Ovary (tissue), 7 donors: ENCODE measurements at regions not wholly inside any gene's neighbourhood (a gene's known extent, or its start where the extent isn't known, plus 50 kb on each side); places are given as distances from the start of the nearest gene placed in this dataset.

ENCODE experiments used
- DNase-seq, 5 donors: peaks; one replicate each; pipeline ENCODE4 v3.0.0-alpha.2; 2019 to 2020
- H3K27ac ChIP-seq, 2 donors: fragments of 200-600 bp; one replicate each; pipeline versions ENCODE4 v1.5.1 to v1.8.0; 2019 to 2022
- H3K27me3 ChIP-seq: fragments of 200-600 bp; one replicate; pipeline ENCODE4 v1.8.0; 2022
- H3K36me3 ChIP-seq: fragments of 200-600 bp; sonication (generic); one replicate; pipeline ENCODE4 v1.5.1; 2019
- H3K4me1 ChIP-seq: one replicate; pipeline ENCODE4 v1.8.1; 2013; ENCODE audit warnings: mild to moderate bottlenecking, moderate library complexity; ENCODE audit not compliant: insufficient read depth
- H3K4me3 ChIP-seq: fragments of 200-600 bp; sonication (generic); one replicate; pipeline ENCODE4 v1.5.1; 2017
- H3K9me3 ChIP-seq, 2 donors: fragments of 200-600 bp in 1 of 2; sonication (generic) in 1 of 2; one replicate each; pipeline versions ENCODE4 v1.5.1 to v1.8.1; 2013 to 2019; ENCODE audit warnings: mild to moderate bottlenecking in 1 of 2, moderate library complexity in 1 of 2
- CTCF ChIP-seq, 3 donors: fragments of 450-650 bp in 2 of 3; fragments of 200-600 bp in 1 of 3; IDR thresholded peaks; one replicate each; pipeline versions ENCODE4 v1.5.1 to v1.8.0; 2016 to 2022; ENCODE audit warnings: antibody characterized with exemption in 3 of 3, mild to moderate bottlenecking in 1 of 3
- EP300 ChIP-seq: sonication (generic); formaldehyde crosslinking; IDR thresholded peaks from one replicate; pipeline ENCODE4 v1.6.1; 2017; ENCODE audit warnings: antibody characterized with exemption
- POLR2A ChIP-seq: fragments of 450-650 bp; IDR thresholded peaks from one replicate; pipeline ENCODE4 v1.6.1; 2017; ENCODE audit warnings: antibody characterized with exemption, mild to moderate bottlenecking, moderate library complexity
- WGBS, 3 donors: extraction: QIAGEN DNeasy Blood & Tissue Kit in 1 of 3; methylation state at CpG; one replicate each; pipeline versions ENCODE4 v1.1.5 to v1.1.7; 2013 to 2017; 5-methylcytosine and 5-hydroxymethylcytosine counted together
- intact Hi-C, 4 donors: fragments of 100-400 bp; cut with DNase I; formaldehyde crosslinking; loops; one replicate each; pipeline versions ENCODE4 v1.11.0 to v1.15.1; 2022 to 2023
- donor health status: DM: no; HTN: no; CAD: no; lungs with moderate emphysema.
- donor health status: DM: no; HTN: no; CAD: no.
- donor health status: Bipolar disorder and iron deficiency.
- donor health status: DM: no; HTN: no; CAD: no.
- donor health status: DM: yes; HTN: yes; CAD: no.

- H3K27me3 ChIP-seq: no peaks in the 10 kb centered on the region
- H3K27ac ChIP-seq: no peak overlapping the region
- 87 to 92% (median 88%) methylated on average over 5 of the region's 5 CpGs for WGBS, 3 donors
- H3K4me1 ChIP-seq: no peaks in the 10 kb centered on the region
- TF ChIP-seq EP300: no peak
- no peak for TF ChIP-seq CTCF (IDR thresholded peaks at IDR 0.05)
- no peak for TF ChIP-seq POLR2A
- H3K9me3 ChIP-seq: no peaks in the 10 kb centered on the region
- no peak for DNase-seq
- no peaks in the 10 kb centered on the region for H3K36me3 ChIP-seq
- intact Hi-C loops: no loop called here
- H3K4me3 ChIP-seq: no peak overlapping the region
Measured at GRCh38 chr13:103715335-103715734, 649.1 kb upstream of the SLC10A2 start.

- Histone ChIP-seq H3K4me3 (no peak overlapping the region), H3K9me3 (no peaks in the 10 kb centered on the region), H3K27ac (no peak overlapping the region), H3K27me3 (no peaks in the 10 kb centered on the region), H3K36me3 (no peaks in the 10 kb centered on the region), H3K4me1 (no peaks in the 10 kb centered on the region)
- 88 to 100% (median 97%) methylated on average over 1 of the region's 1 CpG for WGBS, 3 donors
- DNase-seq: no peak
- intact Hi-C loops: no loop called here
- no peak for TF ChIP-seq POLR2A
- no peak for TF ChIP-seq EP300
- no peak for TF ChIP-seq CTCF (IDR thresholded peaks at IDR 0.05)
Measured at GRCh38 chr13:103703246-103703645, 637.0 kb upstream of the SLC10A2 start.

GRCh38 chr13:103698000-103698399, 631.8 kb upstream of the SLC10A2 start:
- Histone ChIP-seq H3K27me3 (no peaks in the 10 kb centered on the region), H3K4me1 (no peaks in the 10 kb centered on the region), H3K27ac (no peak overlapping the region), H3K9me3 (no peaks in the 10 kb centered on the region), H3K4me3 (no peak overlapping the region), H3K36me3 (no peaks in the 10 kb centered on the region)
- no peak for DNase-seq
- TF ChIP-seq CTCF (IDR thresholded peaks at IDR 0.05) (no peak), EP300 (no peak), POLR2A (no peak)
- 80 to 84% (median 83%) methylated on average over 5 of the region's 5 CpGs for WGBS, 3 donors
- intact Hi-C loops: no loop called here

- WGBS, 3 donors: 88 to 91% (median 89%) methylated on average over 2 of the region's 2 CpGs
- intact Hi-C loops: no loop called here
- H3K27me3 ChIP-seq: no peaks in the 10 kb centered on the region
Measured at GRCh38 chr13:103695320-103695719, 629.1 kb upstream of the SLC10A2 start.

More at GRCh38 chr13:103695320-103695719, 629.1 kb upstream of the SLC10A2 start:
- Histone ChIP-seq H3K27ac (no peak overlapping the region), H3K4me1 (no peaks in the 10 kb centered on the region), H3K36me3 (no peaks in the 10 kb centered on the region), H3K4me3 (no peak overlapping the region), H3K9me3 (no peaks in the 10 kb centered on the region)
- TF ChIP-seq CTCF (IDR thresholded peaks at IDR 0.05) (no peak), POLR2A (no peak), EP300 (no peak)
- DNase-seq: no peak
